T47D (cell line): ENCODE measurements at regions not wholly inside any gene's neighbourhood (a gene's known extent, or its start where the extent isn't known, plus 50 kb on each side); places are given as distances from the start of the nearest gene placed in this dataset.

Experiments used
- DNase-seq, 2 experiments: peaks; one replicate each; pipeline versions ENCODE4 v3.0.0 to v3.0.0-alpha.2; 2011 to 2012; ENCODE audit warnings: low read depth in 1 of 2, low spot score in 1 of 2
- JUND ChIP-seq: IDR thresholded peaks from 2 replicates; pipeline ENCODE4 v1.6.1; 2012; ENCODE audit warnings: low read depth
- in situ Hi-C: cut with HindIII; loops from 2 replicates; pipeline ENCODE4 v1.10.0; 2016; ENCODE audit warnings: low sequenced_read_pairs, low pct_unique_long_range_greater_than_20kb

- DNase-seq = peak in 1 of 2 experiments; percentile 35
- in situ Hi-C loops = no loop called here
- TF ChIP-seq JUND = no peak
Observed at GRCh38 chr20:21571841-21572690, 58.2 kb upstream of the NKX2-2 start.

- in situ Hi-C loops = no loop called here
- TF ChIP-seq JUND = no peak
- DNase-seq = no peak
Observed at GRCh38 chr20:21570285-21570992, 56.6 kb upstream of the NKX2-2 start.

GRCh38 chr20:21569586-21569985, 55.7 kb upstream of the NKX2-2 start:
- TF ChIP-seq JUND = no peak
- in situ Hi-C loops = no loop called here
- DNase-seq = no peak

- in situ Hi-C loops = no loop called here
- TF ChIP-seq JUND = no peak
- DNase-seq = peak in 1 of 2 experiments; percentile 45
Observed at GRCh38 chr20:21564127-21564773, 50.4 kb upstream of the NKX2-2 start.
